ENCODE measurements at regions not wholly inside any gene's neighbourhood (a gene's known extent, or its start where the extent isn't known, plus 50 kb on each side); places are given as distances from the start of the nearest gene placed in this dataset.

DNA sequence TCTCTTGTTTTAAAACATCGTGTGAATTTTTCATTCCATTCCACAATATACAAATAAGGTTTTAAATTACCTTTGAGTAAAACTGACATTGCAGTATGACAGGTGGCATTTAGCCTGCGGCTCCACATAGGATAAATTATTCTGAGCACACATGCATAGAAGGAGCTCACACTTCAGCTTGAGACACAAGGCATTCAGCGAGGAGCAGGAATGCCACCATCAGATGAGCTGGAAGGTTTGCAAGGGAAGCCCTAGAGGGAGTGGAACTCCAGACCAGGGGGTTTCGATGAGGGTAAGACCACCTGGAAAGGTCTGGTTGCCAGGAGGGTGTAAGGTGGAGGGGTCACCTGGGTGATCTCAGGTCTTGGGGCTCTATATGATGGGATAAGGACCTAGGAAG, 259.0 kb upstream of the ADRA1B start:
- no peak for DNase-seq
- Histone ChIP-seq H3K4me3 (ENCODE audit: low read length) (no peak overlapping the region), H3K4me1 (ENCODE audit: low read length) (no peaks in the 10 kb centered on the region), H2AFZ (ENCODE audit: low read length) (no peak overlapping the region), H3K4me2 (ENCODE audit: low read depth, low read length) (no peak overlapping the region), H3K9ac (ENCODE audit: low read length) (no peak overlapping the region), H3F3A (ENCODE audit: insufficient read depth, low read length) (no peaks in the 10 kb centered on the region), H3K27me3 (replicated peaks; ENCODE audit: insufficient read depth, low read length) (no peaks in the 10 kb centered on the region), H4K20me1 (ENCODE audit: insufficient read depth, low read length) (no peaks in the 10 kb centered on the region), H3K27ac (ENCODE audit: low read length) (no peak overlapping the region), H3K36me3 (replicated peaks; ENCODE audit: insufficient read depth, low read length) (no peaks in the 10 kb centered on the region), H3K9me3 (replicated peaks; ENCODE audit: insufficient read depth, low read length) (no peaks in the 10 kb centered on the region), H3K9me2 (replicated peaks; ENCODE audit: insufficient read depth, low read length) (no peaks in the 10 kb centered on the region), H3K79me2 (ENCODE audit: low read length) (no peaks in the 10 kb centered on the region)
- TF ChIP-seq EZH2phosphoT487 (IDR thresholded peaks at IDR 0.05; ENCODE audit: low read length): no peak
- no peak for TF ChIP-seq EZH2 (optimal IDR thresholded peaks at IDR 0.05; ENCODE audit: low read depth, low read length)
- no peak for TF ChIP-seq CTCF (IDR thresholded peaks at IDR 0.05; ENCODE audit: low read length)

GRCh38 chr5:159657771-159658170, 258.5 kb upstream of the ADRA1B start:
- H3K4me2 ChIP-seq (ENCODE audit: low read depth, low read length): no peak overlapping the region
- TF ChIP-seq CTCF (IDR thresholded peaks at IDR 0.05; ENCODE audit: low read length): no peak
- no peak for TF ChIP-seq EZH2 (optimal IDR thresholded peaks at IDR 0.05; ENCODE audit: low read depth, low read length)
- TF ChIP-seq EZH2phosphoT487 (IDR thresholded peaks at IDR 0.05; ENCODE audit: low read length): no peak
- no peaks in the 10 kb centered on the region for H3K9me3 ChIP-seq (replicated peaks; ENCODE audit: insufficient read depth, low read length)

GRCh38 chr5:159658266-159658925, 257.9 kb upstream of the ADRA1B start:
- no peaks in the 10 kb centered on the region for H3K79me2 ChIP-seq (ENCODE audit: low read length)
- H3K4me1 ChIP-seq (ENCODE audit: low read length): no peaks in the 10 kb centered on the region
- H3K9me3 ChIP-seq (replicated peaks; ENCODE audit: insufficient read depth, low read length): no peaks in the 10 kb centered on the region
- no peak overlapping the region for H3K4me2 ChIP-seq (ENCODE audit: low read depth, low read length)
- H3K27me3 ChIP-seq (replicated peaks; ENCODE audit: insufficient read depth, low read length): no peaks in the 10 kb centered on the region
- H3K9ac ChIP-seq (ENCODE audit: low read length): no peak overlapping the region
- no peaks in the 10 kb centered on the region for H3F3A ChIP-seq (ENCODE audit: insufficient read depth, low read length)
- no peaks in the 10 kb centered on the region for H3K9me2 ChIP-seq (replicated peaks; ENCODE audit: insufficient read depth, low read length)
- no peak overlapping the region for H2AFZ ChIP-seq (ENCODE audit: low read length)
- no peaks in the 10 kb centered on the region for H3K36me3 ChIP-seq (replicated peaks; ENCODE audit: insufficient read depth, low read length)
- no peak for TF ChIP-seq CTCF (IDR thresholded peaks at IDR 0.05; ENCODE audit: low read length)
- no peak overlapping the region for H3K27ac ChIP-seq (ENCODE audit: low read length)
- no peak for DNase-seq
- no peaks in the 10 kb centered on the region for H4K20me1 ChIP-seq (ENCODE audit: insufficient read depth, low read length)
- H3K4me3 ChIP-seq (ENCODE audit: low read length): no peak overlapping the region

More at GRCh38 chr5:159657771-159658170, 258.5 kb upstream of the ADRA1B start:
- H3K79me2 ChIP-seq (ENCODE audit: low read length): no peaks in the 10 kb centered on the region
- no peak overlapping the region for H3K9ac ChIP-seq (ENCODE audit: low read length)
- no peak overlapping the region for H3K4me3 ChIP-seq (ENCODE audit: low read length)
- H2AFZ ChIP-seq (ENCODE audit: low read length): no peak overlapping the region
- DNase-seq: no peak
- no peaks in the 10 kb centered on the region for H3K9me2 ChIP-seq (replicated peaks; ENCODE audit: insufficient read depth, low read length)
- H3K4me1 ChIP-seq (ENCODE audit: low read length): no peaks in the 10 kb centered on the region
- H3K36me3 ChIP-seq (replicated peaks; ENCODE audit: insufficient read depth, low read length): no peaks in the 10 kb centered on the region
- H4K20me1 ChIP-seq (ENCODE audit: insufficient read depth, low read length): no peaks in the 10 kb centered on the region
- H3K27ac ChIP-seq (ENCODE audit: low read length): no peak overlapping the region
- H3F3A ChIP-seq (ENCODE audit: insufficient read depth, low read length): no peaks in the 10 kb centered on the region
- no peaks in the 10 kb centered on the region for H3K27me3 ChIP-seq (replicated peaks; ENCODE audit: insufficient read depth, low read length)
